Transverse colon (tissue), 3 donors: ENCODE measurements at regions not wholly inside any gene's neighbourhood (a gene's known extent, or its start where the extent isn't known, plus 50 kb on each side); places are given as distances from the start of the nearest gene placed in this dataset.

Source experiments
- CTCF ChIP-seq, 5 experiments: fragments of 200-600 bp in 3 of 5; fragments of 450-650 bp in 2 of 5; sonication (generic) in 3 of 5; IDR thresholded peaks; 1 replicate in 2 of 5; 2 replicates in 3 of 5; pipeline ENCODE4 v1.5.1; 2016 to 2017; ENCODE audit warnings: antibody characterized with exemption in 5 of 5, inconsistent platforms in 3 of 5, mild to moderate bottlenecking in 2 of 5, moderate library complexity in 1 of 5
- EP300 ChIP-seq: sonication (generic); formaldehyde crosslinking; IDR thresholded peaks from one replicate; pipeline ENCODE4 v1.6.1; 2017; ENCODE audit warnings: antibody characterized with exemption, low read depth
- POLR2A ChIP-seq: fragments of 450-650 bp; IDR thresholded peaks from one replicate; pipeline ENCODE4 v1.6.1; 2016; ENCODE audit warnings: antibody characterized with exemption, mild to moderate bottlenecking, moderate library complexity

- TF ChIP-seq EP300, result no peak
- no peak for TF ChIP-seq CTCF (IDR thresholded peaks at IDR 0.05)
- TF ChIP-seq POLR2A, result no peak
Observed at GRCh38 chr6:120147071-120147871, 797.7 kb upstream of the MAN1A1 start.
